ENCODE measurements at regions not wholly inside any gene's neighbourhood (a gene's known extent, or its start where the extent isn't known, plus 50 kb on each side); places are given as distances from the start of the nearest gene placed in this dataset.

GRCh38 chr2:123434546-123435395, 590.3 kb upstream of the CNTNAP5 start:
- H3K4me1 Mint-ChIP-seq (ENCODE audit: low read depth), result no peaks in the 10 kb centered on the region
- H3K9me3 Mint-ChIP-seq, result peaks cover 36% of the 10 kb centered on the region
- TF ChIP-seq CTCF (IDR thresholded peaks at IDR 0.05), result no peak
- H3K4me3 Mint-ChIP-seq, result no peak overlapping the region
- DNase-seq, result no peak
- no peaks in the 10 kb centered on the region for H3K36me3 Mint-ChIP-seq (ENCODE audit: low read depth)
- H3K27me3 Mint-ChIP-seq (ENCODE audit: insufficient read depth), result no peaks in the 10 kb centered on the region; the same call in 1 of the 2 replicates
- H3K27ac Mint-ChIP-seq, result no peak overlapping the region

- H3K9me3 Mint-ChIP-seq, result peaks cover 24% of the 10 kb centered on the region
- no peak for DNase-seq
These were observed 586.8 kb upstream of the CNTNAP5 start for GRCh38 chr2:123438251-123438650.

DNA sequence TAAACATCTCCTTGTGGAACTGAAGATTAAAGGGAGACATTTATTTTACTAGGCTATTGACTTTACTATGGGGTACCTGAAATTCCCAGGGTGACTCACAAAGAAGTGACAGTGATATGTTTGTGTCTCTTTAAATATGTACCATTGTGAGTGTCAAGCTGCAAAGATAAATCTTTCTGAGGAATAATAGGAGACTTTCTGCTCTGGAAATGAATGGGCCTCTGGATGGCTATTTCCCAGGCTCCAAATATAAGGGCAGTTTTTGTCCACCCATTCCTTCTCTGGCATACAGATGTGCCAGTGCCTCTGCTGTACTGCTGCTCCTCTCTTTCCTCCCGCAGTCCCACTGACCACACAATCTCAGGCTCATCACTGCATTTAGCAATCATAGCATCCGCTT, 586.4 kb upstream of the CNTNAP5 start:
- Mint-ChIP-seq H3K4me3 (no peak overlapping the region), H3K9me3 (peaks cover 22% of the 10 kb centered on the region), H3K27ac (no peak overlapping the region), H3K36me3 (ENCODE audit: low read depth) (no peaks in the 10 kb centered on the region), H3K27me3 (ENCODE audit: insufficient read depth) (no peaks in the 10 kb centered on the region; the same call in 1 of the 2 replicates), H3K4me1 (ENCODE audit: low read depth) (no peaks in the 10 kb centered on the region)
- no peak for DNase-seq
- no peak for TF ChIP-seq CTCF (IDR thresholded peaks at IDR 0.05)

More at GRCh38 chr2:123438251-123438650, 586.8 kb upstream of the CNTNAP5 start:
- Mint-ChIP-seq H3K36me3 (ENCODE audit: low read depth) (no peaks in the 10 kb centered on the region), H3K4me1 (ENCODE audit: low read depth) (no peaks in the 10 kb centered on the region), H3K27ac (no peak overlapping the region), H3K4me3 (no peak overlapping the region), H3K27me3 (ENCODE audit: insufficient read depth) (no peaks in the 10 kb centered on the region; the same call in 1 of the 2 replicates)
- no peak for TF ChIP-seq CTCF (IDR thresholded peaks at IDR 0.05)

- Mint-ChIP-seq H3K36me3 (ENCODE audit: low read depth) (peaks cover 4% of the 10 kb centered on the region; the same call in 1 of the 2 replicates), H3K4me1 (ENCODE audit: low read depth) (no peaks in the 10 kb centered on the region)
These were observed 576.3 kb upstream of the CNTNAP5 start for GRCh38 chr2:123448801-123449200.

DNA sequence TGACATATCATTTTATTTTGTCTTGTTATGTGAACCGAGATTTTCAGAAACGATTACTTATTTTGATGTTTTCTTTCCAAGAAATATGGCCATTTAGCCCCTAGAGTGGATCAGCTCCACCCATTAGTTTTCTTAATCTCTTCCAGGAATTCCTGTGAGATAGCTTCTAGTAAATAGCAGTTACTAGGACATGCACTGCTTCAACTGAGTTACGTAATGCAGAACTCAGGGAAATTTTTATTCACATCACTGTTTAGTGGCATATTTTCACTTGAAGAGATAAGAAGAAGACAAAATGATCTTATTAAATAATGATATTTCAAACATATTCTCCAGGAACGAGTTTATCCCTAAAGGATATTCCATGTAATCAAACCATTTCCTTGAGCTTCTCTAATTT, 573.5 kb upstream of the CNTNAP5 start:
- Mint-ChIP-seq H3K27ac (no peak overlapping the region), H3K4me3 (no peak overlapping the region), H3K4me1 (ENCODE audit: low read depth) (no peaks in the 10 kb centered on the region), H3K27me3 (ENCODE audit: insufficient read depth) (no peaks in the 10 kb centered on the region), H3K9me3 (peaks cover 46% of the 10 kb centered on the region), H3K36me3 (ENCODE audit: low read depth) (no peaks in the 10 kb centered on the region)
- no peak for DNase-seq
- no peak for TF ChIP-seq CTCF (IDR thresholded peaks at IDR 0.05)

More at GRCh38 chr2:123448801-123449200, 576.3 kb upstream of the CNTNAP5 start:
- Mint-ChIP-seq H3K27ac (no peak overlapping the region), H3K4me3 (no peak overlapping the region), H3K9me3 (peaks cover 40% of the 10 kb centered on the region), H3K27me3 (ENCODE audit: insufficient read depth) (no peaks in the 10 kb centered on the region)
- no peak for TF ChIP-seq CTCF (IDR thresholded peaks at IDR 0.05)
- no peak for DNase-seq
